ENCODE measurements at regions not wholly inside any gene's neighbourhood (a gene's known extent, or its start where the extent isn't known, plus 50 kb on each side); places are given as distances from the start of the nearest gene placed in this dataset.

GRCh38 chr1:244165021-244165420, 113.9 kb downstream of the ZBTB18 start:
- no peaks in the 10 kb centered on the region for H3K27me3 ChIP-seq
- H3K4me1 ChIP-seq: peaks cover 0 to 6% (median 2%) of the 10 kb centered on the region in 4 donors
- no peak for DNase-seq
- H3K4me3 ChIP-seq: no peak overlapping the region
- no peak overlapping the region for H3K27ac ChIP-seq
- WGBS, 5 donors: 69 to 87% (median 81%) methylated on average over 3 of the region's 3 CpGs
- intact Hi-C loops (cut with DNase I; ENCODE audit: low total_unique reads): no loop called here
- H3K9me3 ChIP-seq: no peaks in the 10 kb centered on the region
- TF ChIP-seq CTCF (IDR thresholded peaks at IDR 0.05) (no peak), POLR2AphosphoS5 (IDR thresholded peaks at IDR 0.05) (no peak), EP300 (IDR thresholded peaks at IDR 0.05) (no peak), POLR2A (IDR thresholded peaks at IDR 0.05) (no peak)
- no peaks in the 10 kb centered on the region for H3K36me3 ChIP-seq

DNA sequence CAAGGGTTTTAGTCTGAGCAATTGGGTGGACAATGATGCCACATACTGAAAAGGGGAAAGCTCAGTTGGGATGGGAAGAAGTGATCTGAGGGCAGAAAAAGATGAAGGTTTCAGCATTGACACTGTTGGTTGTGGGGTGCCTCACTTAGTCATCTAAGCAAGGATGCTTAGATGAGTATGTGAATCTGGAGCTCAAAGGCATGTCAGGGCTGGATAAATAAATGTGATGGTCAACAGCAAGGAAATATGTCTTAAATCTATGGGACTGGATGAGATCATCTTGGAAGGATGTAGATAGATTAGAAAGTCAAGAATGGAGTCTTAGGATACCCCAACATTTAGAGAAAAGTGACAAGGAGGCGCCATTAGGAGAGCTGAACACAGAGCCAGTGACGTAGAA, 114.6 kb downstream of the ZBTB18 start:
- WGBS, 5 donors: 87 to 98% (median 92%) methylated on average over 2 of the region's 2 CpGs
- TF ChIP-seq CTCF (IDR thresholded peaks at IDR 0.05): no peak
- no peak for TF ChIP-seq POLR2AphosphoS5 (IDR thresholded peaks at IDR 0.05)
- Histone ChIP-seq H3K4me1 (peaks cover 0 to 6% (median 2%) of the 10 kb centered on the region in 4 donors), H3K36me3 (no peaks in the 10 kb centered on the region), H3K27ac (no peak overlapping the region), H3K27me3 (no peaks in the 10 kb centered on the region), H3K4me3 (no peak overlapping the region), H3K9me3 (no peaks in the 10 kb centered on the region)
- intact Hi-C loops (cut with DNase I; ENCODE audit: low total_unique reads): no loop called here
- DNase-seq: no peak

GRCh38 chr1:244171241-244171985, 120.3 kb downstream of the ZBTB18 start:
- no peaks in the 10 kb centered on the region for H3K36me3 ChIP-seq
- no peak overlapping the region for H3K27ac ChIP-seq
- no peaks in the 10 kb centered on the region for H3K9me3 ChIP-seq
- DNase-seq: no peak
- H3K27me3 ChIP-seq: no peaks in the 10 kb centered on the region
- TF ChIP-seq POLR2AphosphoS5 (IDR thresholded peaks at IDR 0.05) (no peak), EP300 (IDR thresholded peaks at IDR 0.05) (no peak), CTCF (IDR thresholded peaks at IDR 0.05) (no peak)
- WGBS, 5 donors: 62 to 80% (median 75%) methylated on average over 7 of the region's 7 CpGs
- H3K4me1 ChIP-seq: peaks cover 0 to 13% (median 0%) of the 10 kb centered on the region in 4 donors
- no peak overlapping the region for H3K4me3 ChIP-seq
- intact Hi-C loops (cut with DNase I; ENCODE audit: low total_unique reads): no loop called here

- no peak for DNase-seq
- intact Hi-C loops (cut with DNase I; ENCODE audit: low total_unique reads): no loop called here
Measured at GRCh38 chr1:244173240-244173639, 122.2 kb downstream of the ZBTB18 start.

More at GRCh38 chr1:244173240-244173639, 122.2 kb downstream of the ZBTB18 start:
- peaks cover 0 to 13% (median 0%) of the 10 kb centered on the region in 4 donors for H3K4me1 ChIP-seq
- TF ChIP-seq POLR2AphosphoS5 (IDR thresholded peaks at IDR 0.05): no peak
- no peak for TF ChIP-seq POLR2A (IDR thresholded peaks at IDR 0.05)
- no peak for TF ChIP-seq EP300 (IDR thresholded peaks at IDR 0.05)
- TF ChIP-seq CTCF (IDR thresholded peaks at IDR 0.05): no peak
- no peak overlapping the region for H3K4me3 ChIP-seq
- no peaks in the 10 kb centered on the region for H3K36me3 ChIP-seq
- H3K27ac ChIP-seq: no peak overlapping the region
- H3K27me3 ChIP-seq: no peaks in the 10 kb centered on the region
- no peaks in the 10 kb centered on the region for H3K9me3 ChIP-seq
- 65 to 85% (median 75%) methylated on average over 4 of the region's 4 CpGs for WGBS, 5 donors

All from stomach (tissue), 8 donors.